Fibroblast of lung (primary cell): ENCODE measurements at regions not wholly inside any gene's neighbourhood (a gene's known extent, or its start where the extent isn't known, plus 50 kb on each side); places are given as distances from the start of the nearest gene placed in this dataset.

Experiments
- EZH2 ChIP-seq: IDR thresholded peaks from 2 replicates; pipeline ENCODE4 v1.5.1; 2012; ENCODE audit warnings: low read length, control low read depth, mild to moderate bottlenecking; ENCODE audit errors: missing control alignments
- TF ChIP-seq, protein P1 (sequence below), 2 donors: IDR thresholded peaks in 1 of 2; conservative IDR thresholded peaks in 1 of 2; 1 replicate in 1 of 2; 2 replicates in 1 of 2; pipeline ENCODE4 v1.5.1; 2011 to 2012; ENCODE audit warnings: low read length in 2 of 2, control low read depth in 1 of 2, inconsistent platforms in 1 of 2, low read depth in 1 of 2, mild to moderate bottlenecking in 1 of 2

DNA sequence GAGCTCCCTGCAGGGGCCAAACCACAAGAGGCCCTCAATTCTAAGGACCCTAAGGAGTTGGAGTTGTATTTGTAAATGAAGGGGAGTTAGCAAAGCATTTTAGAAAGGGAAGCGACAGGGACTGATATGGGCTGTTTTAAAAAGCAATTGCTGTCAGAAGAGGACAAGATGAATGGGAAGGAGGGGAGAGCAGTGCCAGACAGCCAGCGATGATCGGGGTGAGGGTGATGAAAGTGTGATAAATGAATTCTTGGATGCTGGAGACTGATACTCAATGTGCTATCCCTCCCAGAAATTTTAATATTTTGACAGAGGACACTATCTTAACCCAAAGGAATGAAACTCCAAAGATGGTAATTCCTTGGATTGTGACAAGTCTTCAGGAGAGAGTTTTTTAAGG lies 289.2 kb downstream of the CLIC5 start:
- TF ChIP-seq, protein P1, sequence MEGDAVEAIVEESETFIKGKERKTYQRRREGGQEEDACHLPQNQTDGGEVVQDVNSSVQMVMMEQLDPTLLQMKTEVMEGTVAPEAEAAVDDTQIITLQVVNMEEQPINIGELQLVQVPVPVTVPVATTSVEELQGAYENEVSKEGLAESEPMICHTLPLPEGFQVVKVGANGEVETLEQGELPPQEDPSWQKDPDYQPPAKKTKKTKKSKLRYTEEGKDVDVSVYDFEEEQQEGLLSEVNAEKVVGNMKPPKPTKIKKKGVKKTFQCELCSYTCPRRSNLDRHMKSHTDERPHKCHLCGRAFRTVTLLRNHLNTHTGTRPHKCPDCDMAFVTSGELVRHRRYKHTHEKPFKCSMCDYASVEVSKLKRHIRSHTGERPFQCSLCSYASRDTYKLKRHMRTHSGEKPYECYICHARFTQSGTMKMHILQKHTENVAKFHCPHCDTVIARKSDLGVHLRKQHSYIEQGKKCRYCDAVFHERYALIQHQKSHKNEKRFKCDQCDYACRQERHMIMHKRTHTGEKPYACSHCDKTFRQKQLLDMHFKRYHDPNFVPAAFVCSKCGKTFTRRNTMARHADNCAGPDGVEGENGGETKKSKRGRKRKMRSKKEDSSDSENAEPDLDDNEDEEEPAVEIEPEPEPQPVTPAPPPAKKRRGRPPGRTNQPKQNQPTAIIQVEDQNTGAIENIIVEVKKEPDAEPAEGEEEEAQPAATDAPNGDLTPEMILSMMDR (conservative IDR thresholded peaks at IDR 0.05 in 1 of 2, IDR thresholded peaks at IDR 0.05 in 1 of 2; ENCODE audit: low read depth in 1 of 2, low read length in 2 of 2) = no peak
- TF ChIP-seq EZH2 = no peak
